Endothelial cell of umbilical vein (primary cell): ENCODE measurements at regions not wholly inside any gene's neighbourhood (a gene's known extent, or its start where the extent isn't known, plus 50 kb on each side); places are given as distances from the start of the nearest gene placed in this dataset.
"Not testable (repeated sequence)": the region's sequence is repeated elsewhere in the genome, so short reads cannot be mapped to it uniquely, and the experiment has no call there.

Experiments
- BruUV-seq: library from RNA; stranded (reverse); fragments of 400-500 nt; replicated peaks from 2 replicates; lab custom pipeline; 2021; lab: Mats Ljungman, UMichigan
- CTCF ChIA-PET: fragments of 300-600, 350-600 bp; sonication (Branson Sonifier 250); formaldehyde crosslinking; loops from one replicate; lab custom pipeline; 2021; ENCODE audit warnings: antibody characterized with exemption, inconsistent platforms; lab: Charles Lee
- POLR2A ChIA-PET: fragments of 300-600, 350-600 bp; sonication (Branson Sonifier 250); formaldehyde crosslinking; loops from one replicate; lab custom pipeline; 2021; ENCODE audit warnings: antibody characterized with exemption, inconsistent platforms; lab: Charles Lee
- DNase-seq: peaks from one replicate; pipeline ENCODE4 v3.0.0-alpha.2; 2011; ENCODE audit warnings: low read depth, low spot score
- FAIRE-seq: peaks from 2 replicates; lab custom pipeline; 2011; peaks lifted over from hg19 to GRCh38; lab: Jason Lieb, UNC
- H2AFZ ChIP-seq: 2 replicates; pipeline ENCODE4 v1.6.0; 2012; ENCODE audit warnings: low read depth, low read length, control low read depth, inconsistent platforms
- H3K27ac ChIP-seq: 2 replicates; pipeline ENCODE4 v1.5.1; 2011; ENCODE audit warnings: low read depth, mild to moderate bottlenecking, control low read depth, low read length, moderate library complexity; ENCODE audit not compliant: insufficient read depth
- H3K27me3 ChIP-seq, 2 experiments: 2 replicates each; pipeline versions ENCODE4 v1.6.0 to v1.6.1; 2011; ENCODE audit warnings: low read length in 2 of 2, mixed read lengths in 1 of 2; ENCODE audit not compliant: control insufficient read depth in 2 of 2, insufficient read depth in 2 of 2
- H3K36me3 ChIP-seq, 2 experiments: 2 replicates in 1 of 2; 3 replicates in 1 of 2; pipeline ENCODE4 v1.5.1; 2011; ENCODE audit warnings: low read length in 2 of 2, mild to moderate bottlenecking in 1 of 2, moderate library complexity in 1 of 2; ENCODE audit not compliant: control insufficient read depth in 2 of 2, insufficient read depth in 2 of 2; ENCODE audit errors: extremely low read depth in 1 of 2
- H3K4me1 ChIP-seq: 3 replicates; pipeline ENCODE4 v1.5.1; 2011; ENCODE audit warnings: mild to moderate bottlenecking, low read length; ENCODE audit not compliant: control insufficient read depth, insufficient read depth; ENCODE audit errors: extremely low read depth
- H3K4me2 ChIP-seq: 2 replicates; pipeline ENCODE4 v1.6.1; 2011; ENCODE audit warnings: low read length, control low read depth, mixed read lengths; ENCODE audit not compliant: insufficient read depth
- H3K4me3 ChIP-seq, 3 experiments: fragments of 200-600 bp in 1 of 3; sonication (generic), shearing (Covaris generic) in 1 of 3; replicated peaks in 1 of 3; 2 replicates each; pipeline ENCODE4 v1.5.1; 2011 to 2016; ENCODE audit warnings: control low read depth in 3 of 3, low read length in 3 of 3, mild to moderate bottlenecking in 2 of 3, inconsistent platforms in 1 of 3, low read depth in 1 of 3, moderate library complexity in 1 of 3; ENCODE audit not compliant: insufficient read depth in 1 of 3
- H3K79me2 ChIP-seq: 2 replicates; pipeline ENCODE4 v1.6.0; 2012; ENCODE audit warnings: low read length, inconsistent platforms; ENCODE audit not compliant: control insufficient read depth, insufficient read depth
- H3K9ac ChIP-seq: replicated peaks from 2 replicates; pipeline ENCODE3; 2011; ENCODE audit warnings: low read length, control low read depth; ENCODE audit not compliant: insufficient read depth; ENCODE audit errors: extremely low read depth
- H3K9me1 ChIP-seq: replicated peaks from 3 replicates; pipeline ENCODE4 v1.6.0; 2011; ENCODE audit warnings: mild to moderate bottlenecking, low read length; ENCODE audit not compliant: control insufficient read depth, insufficient read depth; ENCODE audit errors: extremely low read depth
- H3K9me3 ChIP-seq: replicated peaks from 2 replicates; pipeline ENCODE4 v1.5.1; 2012; ENCODE audit warnings: low read length, inconsistent platforms; ENCODE audit not compliant: control insufficient read depth, insufficient read depth
- H4K20me1 ChIP-seq: replicated peaks from 2 replicates; pipeline ENCODE3; 2011; ENCODE audit warnings: mild to moderate bottlenecking, low read length; ENCODE audit not compliant: control insufficient read depth, insufficient read depth; ENCODE audit errors: extremely low read depth
- CTCF ChIP-seq, 2 donors: IDR thresholded peaks; 1 replicate in 1 of 2; 2 replicates in 1 of 2; pipeline ENCODE4 v1.5.1; 2011; ENCODE audit warnings: low read length in 2 of 2, mild to moderate bottlenecking in 2 of 2, moderate library complexity in 2 of 2, control low read depth in 1 of 2, inconsistent platforms in 1 of 2, low read depth in 1 of 2; ENCODE audit not compliant: insufficient read depth in 1 of 2; ENCODE audit errors: extremely low read depth in 1 of 2
- EZH2 ChIP-seq: IDR thresholded peaks from 2 replicates; pipeline ENCODE4 v1.6.1; 2012; ENCODE audit warnings: borderline replicate concordance, low read depth, mild to moderate bottlenecking, moderate library complexity, low read length, inconsistent platforms; ENCODE audit not compliant: severe bottlenecking
- FOS ChIP-seq: IDR thresholded peaks from 2 replicates; pipeline ENCODE4 v1.6.1; 2011; ENCODE audit warnings: mild to moderate bottlenecking, low read length, moderate library complexity, borderline replicate concordance; ENCODE audit not compliant: insufficient read depth
- GATA2 ChIP-seq: IDR thresholded peaks from 2 replicates; pipeline ENCODE4 v1.7.0; 2011; ENCODE audit warnings: low read depth, mild to moderate bottlenecking, moderate library complexity, mixed read lengths, low read length; ENCODE audit not compliant: insufficient read length, insufficient read depth
- JUN ChIP-seq: IDR thresholded peaks from 2 replicates; pipeline ENCODE4 v1.6.1; 2011; ENCODE audit warnings: borderline replicate concordance, low read depth; ENCODE audit not compliant: insufficient read length, insufficient read depth
- MAX ChIP-seq: IDR thresholded peaks from 2 replicates; pipeline ENCODE4 v1.6.1; 2011; ENCODE audit not compliant: insufficient read depth, insufficient read length
- MYC ChIP-seq: IDR thresholded peaks from one replicate; pipeline ENCODE4 v1.6.1; 2011; ENCODE audit warnings: mild to moderate bottlenecking, low read depth, low read length
- POLR2A ChIP-seq: IDR thresholded peaks from 2 replicates; pipeline ENCODE4 v1.6.1; 2012; ENCODE audit warnings: low read depth, mild to moderate bottlenecking, control low read depth, low read length
- POLR2AphosphoS5 ChIP-seq: IDR thresholded peaks from 2 replicates; pipeline ENCODE4 v1.6.1; 2012; ENCODE audit warnings: low read depth, mild to moderate bottlenecking, control low read depth, low read length, moderate library complexity; ENCODE audit not compliant: insufficient read depth
- dilution Hi-C: fragments of 300-500 bp; cut with MboI; formaldehyde crosslinking; loops from one replicate; pipeline ENCODE4 v1.15.0; 2019; ENCODE audit warnings: low sequenced_read_pairs; ENCODE audit not compliant: extremely low pct_ligation_motif_present
- intact Hi-C: fragments of 100-400 bp; cut with micrococcal nuclease; formaldehyde crosslinking; loops from one replicate; pipeline ENCODE4 v1.10.0; 2022

- Histone ChIP-seq H4K20me1 (no peaks in the 10 kb centered on the region), H3K9me1 (no peaks in the 10 kb centered on the region), H3K36me3 (no peaks in the 10 kb centered on the region), H3K27me3 (no peaks in the 10 kb centered on the region), H3K9ac (no peak overlapping the region), H3K79me2 (no peaks in the 10 kb centered on the region), H3K9me3 (no peaks in the 10 kb centered on the region), H3K4me3 (no peak overlapping the region), H2AFZ (no peak overlapping the region), H3K4me2 (no peak overlapping the region), H3K27ac (no peak overlapping the region), H3K4me1 (no peaks in the 10 kb centered on the region)
- no TSS peak for BruUV-seq
- ChIA-PET POLR2A (no interaction called here), CTCF (no interaction called here)
- DNase-seq (no peak), FAIRE-seq (no peak)
- dilution Hi-C loops, result no loop called here
- intact Hi-C loops, result no loop called here
- TF ChIP-seq JUN, result no peak
- TF ChIP-seq CTCF (IDR thresholded peaks at IDR 0.05; ENCODE audit: extremely low read depth in 1 of 2, insufficient read depth in 1 of 2, low read depth in 1 of 2, low read length in 2 of 2), result no peak
- TF ChIP-seq POLR2AphosphoS5, result no peak
- TF ChIP-seq MYC, result no peak
- TF ChIP-seq FOS, result no peak
- no peak for TF ChIP-seq MAX
- no peak for TF ChIP-seq GATA2
- no peak for TF ChIP-seq EZH2
- no peak for TF ChIP-seq POLR2A
These were observed 63.5 kb upstream of the NRIP1 start for GRCh38 chr21:15128267-15128666.

GRCh38 chr21:15128714-15129113 lies 63.9 kb upstream of the NRIP1 start:
- H3K4me1 ChIP-seq, H2AFZ ChIP-seq, dilution Hi-C loops, intact Hi-C loops, POLR2A ChIA-PET, BruUV-seq, DNase-seq, H4K20me1 ChIP-seq, H3K9ac ChIP-seq, FAIRE-seq, H3K36me3 ChIP-seq, H3K9me3 ChIP-seq, H3K27me3 ChIP-seq, H3K79me2 ChIP-seq, H3K4me2 ChIP-seq, H3K9me1 ChIP-seq, H3K27ac ChIP-seq, H3K4me3 ChIP-seq, CTCF ChIA-PET: not testable (repeated sequence)
